DMS153 treated with DMSO at 0.1 percent for 48 hours (cell line): ENCODE measurements at regions not wholly inside any gene's neighbourhood (a gene's known extent, or its start where the extent isn't known, plus 50 kb on each side); places are given as distances from the start of the nearest gene placed in this dataset.
A peak's percentile ranks its signal among the peaks of the same experiment; 100 is the strongest.
"Not testable (repeated sequence)": the region's sequence is repeated elsewhere in the genome, so short reads cannot be mapped to it uniquely, and the experiment has no call there.

Source experiments
- DNase-seq: peaks from one replicate; lab custom pipeline; 2025; ENCODE audit not compliant: unreplicated experiment; lab: John Stamatoyannopoulos, UW

DNA sequence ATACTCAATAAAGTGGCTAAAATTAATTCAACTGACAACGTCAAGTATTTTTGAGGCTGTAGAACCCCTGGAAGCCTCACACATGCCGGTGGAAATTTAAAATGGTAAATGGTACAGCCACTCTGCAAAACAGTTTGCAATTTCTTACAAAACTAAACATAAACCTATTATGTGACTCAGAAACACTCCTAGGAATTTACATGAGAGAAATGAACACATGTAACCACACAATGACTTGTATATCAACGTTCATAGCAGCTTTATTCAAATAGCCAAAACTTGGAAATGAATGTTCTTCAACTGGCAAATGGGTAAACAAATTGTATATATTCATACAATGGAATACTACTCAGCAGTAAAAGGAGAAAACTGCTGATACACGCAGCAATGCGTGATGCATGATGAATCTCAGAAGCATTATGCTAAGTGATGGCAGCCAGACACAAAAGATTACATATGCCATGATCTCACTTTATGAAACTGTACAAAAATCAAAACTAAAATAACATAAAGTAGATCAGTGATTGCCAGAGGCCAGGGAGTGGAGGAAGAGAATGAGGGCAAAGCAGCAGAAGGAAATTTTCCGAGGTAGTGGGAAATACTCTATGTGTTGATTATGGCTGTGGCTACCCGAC lies 112.5 kb downstream of the FAM50B start:
- no peak for DNase-seq

DNA sequence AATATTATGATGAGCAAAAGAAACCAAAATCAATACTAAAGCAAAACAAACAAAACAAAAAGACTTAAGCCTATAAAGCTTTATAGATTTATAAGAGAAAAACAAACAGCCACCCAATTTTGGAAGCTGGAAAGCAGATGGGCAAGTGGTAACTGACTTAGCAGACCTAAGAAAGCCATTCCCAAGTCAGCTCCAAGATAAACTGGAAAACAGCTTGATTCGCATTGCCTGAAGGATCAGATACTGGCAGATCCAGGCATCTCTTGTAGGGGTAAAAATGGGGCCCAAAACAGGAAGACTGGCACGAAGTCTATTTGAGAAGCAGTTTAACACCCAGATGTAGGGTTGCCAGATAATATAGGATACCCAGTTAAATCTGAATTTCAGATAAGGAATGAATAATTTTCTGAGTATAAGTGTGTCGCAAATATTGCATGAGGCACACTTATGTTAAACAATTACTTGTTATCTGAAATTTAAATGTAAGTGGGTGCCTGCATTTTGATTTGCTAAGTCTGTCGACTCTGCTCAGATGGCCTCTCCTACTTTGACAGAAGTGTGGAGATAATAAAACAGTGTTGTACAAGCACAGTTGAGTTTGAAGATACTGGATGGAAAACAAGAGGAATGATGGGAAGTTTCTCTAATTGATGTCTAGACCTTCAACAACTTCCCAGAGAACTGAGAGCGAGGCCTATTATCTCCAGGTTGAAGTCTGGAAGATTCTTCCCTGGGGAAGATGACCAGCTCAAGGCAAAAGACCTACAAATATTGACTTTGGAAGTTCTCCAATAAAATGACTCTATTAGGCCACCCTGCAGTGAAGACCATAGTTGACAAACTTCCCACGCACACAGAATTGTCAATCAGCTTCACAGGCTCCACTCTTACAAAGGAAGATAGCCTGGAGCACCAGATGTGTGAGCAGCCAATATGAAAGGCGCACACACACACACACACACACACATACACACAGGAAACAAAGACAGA lies 113.4 kb downstream of the FAM50B start:
- peak; percentile 12 for DNase-seq

DNA sequence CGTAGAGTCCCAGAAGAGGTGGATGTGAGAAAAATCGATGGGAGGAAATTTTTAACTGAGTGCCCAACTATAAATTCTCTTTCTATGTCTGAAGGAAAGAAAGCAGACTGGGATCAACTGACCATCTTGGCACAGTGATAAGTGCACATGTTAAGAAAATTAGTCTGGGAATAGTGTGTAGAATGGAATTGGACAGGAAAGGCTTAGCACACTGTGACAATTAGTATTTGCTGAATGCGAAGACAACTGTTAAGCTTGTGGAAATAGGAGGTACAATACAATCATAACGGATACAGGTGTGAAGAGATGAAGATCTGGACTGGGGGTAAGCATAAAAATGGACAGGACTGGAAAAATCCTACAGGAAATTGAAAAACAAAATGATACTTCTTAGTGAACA lies 114.3 kb downstream of the FAM50B start:
- DNase-seq, result no peak

DNA sequence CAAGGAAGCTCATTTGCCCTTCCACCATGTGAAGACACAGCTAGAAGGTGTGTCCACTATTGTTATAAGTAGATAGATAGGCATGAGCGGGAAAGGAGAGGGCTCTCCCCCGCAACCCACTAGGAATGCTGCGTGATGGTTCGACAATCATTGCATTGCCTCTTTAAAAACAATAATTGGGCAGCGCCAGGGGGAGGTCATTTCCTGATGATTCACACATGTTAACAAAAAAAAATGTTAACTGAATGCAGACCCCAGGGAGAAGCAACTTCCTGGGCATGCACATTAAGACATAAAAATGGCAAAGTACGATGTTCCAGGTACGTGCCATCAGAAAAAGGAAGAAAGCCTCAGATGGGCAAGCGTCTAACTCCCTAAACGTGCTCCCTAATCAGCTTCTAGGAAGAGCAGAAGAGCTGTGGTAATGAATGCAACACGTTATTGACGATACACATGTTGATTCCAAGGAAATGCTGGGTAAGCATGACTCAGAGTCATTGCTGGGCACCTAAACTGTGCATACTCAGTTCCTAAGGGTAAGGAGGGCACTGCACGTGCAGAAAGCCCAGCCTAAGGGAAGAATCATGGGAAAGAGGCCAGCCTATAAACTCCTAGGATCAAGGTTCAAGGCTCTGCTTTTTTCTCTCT lies 113.7 kb downstream of the FAM217A start:
- no peak for DNase-seq

DNA sequence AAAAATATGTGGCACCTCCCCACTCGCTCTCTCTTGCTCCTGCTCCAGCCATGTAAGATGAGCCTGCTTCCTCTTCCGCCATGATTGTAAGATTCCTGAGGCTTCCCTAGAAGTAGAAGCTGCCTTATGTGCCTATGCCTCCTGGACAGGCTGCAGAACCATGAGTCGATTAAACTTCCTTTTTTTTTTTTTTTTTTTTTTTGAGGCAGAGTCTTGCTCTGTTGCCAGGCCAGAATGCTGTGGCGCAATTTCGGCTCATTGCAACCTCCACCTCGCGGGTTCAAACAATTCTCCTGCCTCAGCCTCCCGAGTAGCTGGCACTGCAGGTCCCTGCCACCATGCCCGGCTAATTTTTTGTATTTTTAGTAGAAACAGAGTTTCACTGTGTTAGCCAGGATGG lies 112.5 kb downstream of the FAM217A start:
- no peak for DNase-seq

DNA sequence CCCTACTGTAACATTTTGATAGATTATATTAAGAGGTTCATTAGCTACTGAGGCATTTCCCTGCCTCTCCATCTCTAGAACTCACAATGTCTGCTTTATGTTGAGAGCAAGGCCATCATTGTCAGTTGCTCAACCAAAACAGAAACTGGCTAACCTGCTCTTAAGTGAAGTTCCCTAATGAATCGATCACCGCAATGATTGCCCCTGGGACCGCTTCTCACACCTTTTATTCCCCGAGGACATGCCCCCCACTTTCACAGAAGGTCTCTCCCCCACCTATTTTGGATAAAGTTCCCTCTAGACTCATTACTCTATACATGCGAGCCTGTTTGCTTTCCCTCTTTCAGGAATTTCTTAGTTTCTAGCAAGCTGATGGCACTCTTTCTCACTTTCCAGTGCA lies 108.8 kb downstream of the FAM217A start:
- no peak for DNase-seq

DNA sequence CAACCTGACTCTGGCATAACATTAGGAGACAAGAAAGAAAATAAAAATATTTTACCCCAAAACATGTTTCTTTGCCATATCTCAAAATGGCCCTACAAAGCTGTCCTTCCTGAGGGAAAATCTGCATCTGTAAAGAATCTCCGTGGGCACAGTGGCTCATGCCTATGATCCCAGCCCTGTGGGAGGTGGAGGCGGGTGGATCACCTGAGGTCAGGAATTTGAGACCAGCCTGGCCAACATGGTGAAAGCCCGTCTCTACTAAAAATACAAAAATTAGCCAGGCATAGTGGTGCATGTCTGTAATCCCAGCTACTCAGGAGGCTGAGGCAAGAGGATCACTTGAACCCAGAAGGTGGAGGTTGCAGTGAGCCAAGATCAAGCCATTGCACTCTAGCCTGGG lies 105.8 kb downstream of the FAM217A start:
- not testable (repeated sequence) for DNase-seq

DNA sequence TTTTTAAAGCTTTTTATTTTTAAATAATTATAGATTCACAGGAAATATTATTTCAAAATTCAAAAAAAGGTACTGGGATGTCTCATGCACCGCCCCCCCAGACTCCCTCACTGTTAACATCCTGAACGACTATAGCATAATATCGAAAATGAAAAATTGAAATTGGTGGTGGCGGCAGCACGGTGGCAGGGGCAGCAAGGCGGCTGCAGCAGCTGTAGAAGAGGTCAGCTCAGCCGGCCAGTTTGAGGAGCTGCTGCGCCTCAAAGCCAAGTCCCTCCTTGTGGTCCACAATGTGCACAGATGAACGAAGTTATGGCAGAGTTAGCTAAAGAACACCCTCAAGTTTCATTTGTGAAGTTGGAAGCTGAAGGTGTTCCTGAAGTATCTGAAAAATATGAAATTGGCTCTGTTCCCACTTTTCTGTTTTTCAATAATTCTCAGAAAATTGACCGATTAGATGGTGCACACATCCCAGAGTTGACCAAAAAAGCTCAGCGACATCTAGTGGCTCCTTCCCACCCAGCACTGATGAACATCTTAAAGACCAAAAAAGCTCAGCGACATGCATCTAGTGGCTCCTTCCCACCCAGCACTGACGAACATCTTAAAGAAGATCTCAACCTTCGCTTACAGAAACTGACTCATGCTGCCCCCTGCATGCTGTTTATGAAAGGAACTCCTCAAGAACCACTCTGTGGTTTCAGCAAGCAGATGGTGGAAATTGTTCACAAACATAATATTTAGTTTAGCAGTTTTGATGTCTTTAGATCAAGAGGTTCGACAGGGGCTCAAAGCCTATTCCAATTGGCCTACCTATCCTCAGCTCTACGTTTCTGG lies 100.8 kb downstream of the FAM217A start:
- DNase-seq, result no peak

DNA sequence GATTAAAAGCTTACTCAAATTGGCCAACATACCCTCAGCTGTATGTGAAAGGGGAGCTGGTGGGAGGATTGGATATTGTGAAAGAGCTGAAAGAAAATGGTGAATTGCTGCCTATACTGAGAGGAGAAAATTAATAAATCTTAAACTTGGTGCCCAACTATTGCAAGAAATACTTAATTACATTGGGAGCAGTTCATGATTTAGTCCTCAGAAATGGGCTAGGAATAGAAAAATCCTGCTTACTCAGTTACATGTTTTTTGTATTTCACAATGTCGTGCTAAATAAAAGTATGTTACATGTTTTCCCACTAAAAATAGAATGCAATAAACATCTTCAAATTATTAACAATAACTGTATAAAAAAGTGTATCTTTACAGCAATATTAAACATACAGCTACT lies 100.0 kb downstream of the FAM217A start:
- DNase-seq, result not testable (repeated sequence)

DNA sequence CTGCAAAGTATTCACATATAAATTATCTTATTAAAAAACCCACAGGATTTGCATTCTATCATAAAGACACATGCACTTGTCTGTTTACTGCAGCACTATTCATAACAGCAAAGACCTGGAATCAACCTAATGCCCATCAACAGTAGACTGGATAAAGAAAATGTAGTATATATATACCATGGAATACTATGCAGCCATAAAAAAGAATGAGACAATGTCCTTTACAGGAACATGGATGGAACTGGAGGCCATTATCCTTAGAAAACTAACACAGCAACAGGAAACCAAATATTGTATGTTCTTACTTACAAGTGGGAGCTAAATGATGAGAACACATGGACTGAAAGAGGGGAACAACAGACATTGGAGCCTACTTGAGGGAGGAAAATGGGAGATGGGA lies 97.0 kb downstream of the FAM217A start:
- no peak for DNase-seq

DNA sequence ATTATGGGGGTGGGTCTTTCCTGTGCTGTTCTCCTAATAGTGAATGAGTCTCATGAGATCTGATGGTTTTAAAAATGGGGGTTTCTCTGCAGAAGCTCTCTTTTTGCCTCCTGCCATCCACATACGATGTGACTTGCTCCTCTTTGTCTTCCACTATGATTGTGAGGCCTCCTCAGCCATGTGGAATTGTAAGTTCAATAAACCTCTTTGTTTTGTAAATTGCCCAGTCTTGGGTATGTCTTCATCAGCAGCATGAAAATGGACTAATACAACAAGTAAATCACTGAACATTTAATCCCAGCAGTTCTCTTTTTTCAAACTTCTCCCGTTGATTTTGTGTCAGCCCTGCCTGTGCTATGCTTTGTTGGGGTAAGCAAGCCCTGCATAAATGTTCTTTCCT lies 95.2 kb downstream of the FAM217A start:
- DNase-seq, result no peak

DNA sequence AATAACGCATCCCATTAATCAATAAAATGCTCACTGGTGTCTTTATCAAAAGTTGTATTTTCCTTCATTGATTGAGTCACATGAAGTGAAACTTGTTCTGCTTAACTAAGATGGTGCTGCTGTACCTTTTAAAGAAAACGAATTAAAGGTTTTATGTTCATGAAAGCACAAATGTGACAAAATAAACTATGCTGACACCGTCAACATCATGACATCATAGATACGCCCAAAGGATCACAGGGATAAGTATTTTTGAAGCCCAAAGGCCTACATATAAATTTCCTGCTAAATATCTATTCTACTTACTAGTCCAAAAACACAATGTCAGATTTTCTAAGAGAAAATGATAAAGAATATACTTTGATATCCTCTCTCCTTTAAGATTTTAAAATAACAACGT lies 94.4 kb downstream of the FAM217A start:
- DNase-seq, result no peak

DNA sequence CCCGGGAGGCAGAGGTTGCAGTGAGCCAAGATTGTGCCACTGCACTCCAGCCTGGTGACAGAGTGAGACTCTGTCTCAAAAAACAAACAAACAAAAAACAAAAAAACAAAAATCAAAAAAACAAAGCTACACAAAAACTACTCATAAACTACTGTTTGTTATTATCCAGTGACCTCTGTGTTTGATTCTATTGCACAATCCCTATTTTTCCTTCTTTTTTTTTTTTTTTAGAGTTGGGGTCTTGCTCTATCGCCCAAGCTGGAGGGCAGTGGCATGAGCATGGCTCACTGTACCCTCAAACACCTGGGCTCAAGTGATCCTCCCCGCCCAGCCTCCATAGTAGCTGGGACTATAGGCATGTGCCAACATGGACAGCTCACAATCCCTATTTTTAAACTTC lies 92.7 kb downstream of the FAM217A start:
- DNase-seq, result no peak

DNA sequence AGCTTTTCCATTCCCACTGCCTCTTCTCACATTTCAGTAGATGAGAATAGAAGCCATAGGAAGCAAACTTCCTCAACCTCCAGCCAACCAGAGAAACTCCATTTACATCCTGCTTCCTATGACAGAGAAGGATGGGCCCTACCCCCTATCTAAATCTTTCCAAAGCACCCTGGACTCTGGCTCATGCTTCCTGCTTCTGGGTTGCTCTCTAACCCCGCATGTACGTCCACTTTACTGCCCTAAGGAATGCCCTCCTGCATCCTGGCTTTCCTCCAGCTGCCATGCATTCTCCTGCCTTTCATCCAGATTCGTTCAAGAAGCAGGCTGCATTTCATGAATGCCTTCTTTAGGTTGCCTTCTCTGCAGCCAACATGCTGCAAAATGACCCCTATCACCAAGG lies 91.9 kb downstream of the FAM217A start:
- DNase-seq, result peak; percentile 1

DNA sequence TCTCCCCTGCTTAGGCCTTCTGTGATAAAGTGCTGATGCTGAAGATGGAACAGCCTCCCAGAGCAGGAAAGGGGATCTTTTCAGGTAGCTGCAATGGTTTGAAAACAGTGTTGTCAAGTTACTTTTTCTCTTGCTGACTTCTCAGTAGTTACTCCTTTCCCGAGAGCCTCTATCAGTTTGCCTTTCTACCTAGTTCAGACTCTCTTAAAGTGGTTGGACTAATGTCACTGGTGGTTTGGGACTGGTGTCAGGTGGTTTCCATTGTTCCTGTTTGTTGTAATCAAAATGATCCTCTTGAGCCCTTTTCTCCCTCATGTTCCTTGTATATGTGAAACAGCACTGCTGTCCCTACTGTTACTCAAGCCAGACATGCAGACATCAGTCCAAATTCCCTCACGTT lies 91.4 kb downstream of the FAM217A start:
- no peak for DNase-seq

DNA sequence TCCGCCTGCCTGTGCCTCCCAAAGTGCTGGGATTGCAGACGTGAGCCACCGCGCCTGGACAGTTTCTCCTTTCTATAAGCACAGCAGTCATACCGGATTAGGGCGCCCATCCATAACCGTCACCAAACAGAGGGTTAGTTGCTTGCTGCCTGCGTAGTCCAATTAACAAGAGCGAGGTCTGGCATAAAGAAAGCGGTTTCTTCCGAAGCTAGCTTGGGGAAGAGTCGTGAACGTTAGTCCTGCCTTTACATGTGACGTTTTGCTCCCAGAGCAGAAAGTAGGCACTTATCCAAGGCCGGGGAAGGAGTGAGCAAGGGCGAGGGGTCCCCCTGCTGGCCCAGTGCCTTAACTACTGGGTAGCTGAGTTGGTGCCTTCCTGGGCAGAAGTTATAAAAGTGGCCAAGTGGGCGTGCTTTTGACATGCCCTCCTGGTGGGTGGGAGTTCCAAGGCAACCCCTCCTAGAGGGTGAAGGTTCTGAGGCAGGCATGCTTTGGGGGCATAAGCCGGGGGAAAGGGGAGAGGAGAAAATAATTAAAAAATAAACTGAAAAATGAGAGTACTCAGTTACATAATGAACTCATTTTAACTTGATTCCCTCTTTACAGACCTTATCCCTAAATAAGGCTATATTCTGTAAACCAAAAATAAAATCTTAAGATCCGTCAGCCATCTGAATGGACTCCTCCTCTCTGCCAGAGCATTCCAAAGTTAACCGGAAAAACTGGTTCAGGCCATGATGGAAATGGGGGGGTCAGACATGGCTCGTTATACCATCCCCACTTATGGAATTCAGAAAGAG lies 88.0 kb downstream of the FAM217A start:
- peak; percentile 6 for DNase-seq

DNA sequence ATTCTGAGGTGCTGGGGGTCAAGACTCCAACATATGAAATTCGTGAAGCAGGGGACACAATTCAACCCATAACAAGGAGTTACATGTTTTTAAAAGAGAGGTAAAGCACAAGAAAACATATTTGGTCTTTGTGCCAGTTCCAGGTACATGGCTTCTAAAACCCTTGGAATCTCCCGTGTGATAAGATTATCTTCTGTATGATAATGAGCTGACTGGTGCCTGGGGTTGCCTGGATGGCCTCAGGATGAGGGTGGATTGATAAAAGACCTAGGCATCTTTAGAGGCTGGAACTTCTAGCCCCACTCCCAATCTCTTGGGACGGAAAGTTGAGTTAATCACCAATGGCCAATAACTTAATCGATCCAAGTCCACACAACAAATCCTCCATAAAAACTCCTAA lies 87.0 kb downstream of the FAM217A start:
- DNase-seq, result no peak

DNA sequence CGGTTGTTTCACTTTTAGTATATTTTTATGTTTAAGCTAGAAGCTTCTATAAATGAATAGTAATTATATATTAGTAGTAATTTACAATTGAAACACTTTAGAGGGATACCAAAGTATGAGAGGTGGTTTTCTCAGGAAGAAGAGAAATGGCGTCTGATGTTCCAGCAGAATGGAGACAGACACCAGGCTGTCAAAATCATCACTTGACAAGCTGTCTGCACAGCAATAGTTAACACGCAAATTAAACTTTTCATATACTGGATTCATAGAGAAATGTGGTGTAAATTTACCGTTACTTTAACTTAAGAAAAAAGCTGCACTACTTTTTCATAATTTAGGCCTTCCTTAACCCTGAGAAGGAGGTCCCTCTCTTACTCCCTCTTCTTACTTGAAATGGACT lies 82.6 kb downstream of the FAM217A start:
- DNase-seq, result no peak

DNA sequence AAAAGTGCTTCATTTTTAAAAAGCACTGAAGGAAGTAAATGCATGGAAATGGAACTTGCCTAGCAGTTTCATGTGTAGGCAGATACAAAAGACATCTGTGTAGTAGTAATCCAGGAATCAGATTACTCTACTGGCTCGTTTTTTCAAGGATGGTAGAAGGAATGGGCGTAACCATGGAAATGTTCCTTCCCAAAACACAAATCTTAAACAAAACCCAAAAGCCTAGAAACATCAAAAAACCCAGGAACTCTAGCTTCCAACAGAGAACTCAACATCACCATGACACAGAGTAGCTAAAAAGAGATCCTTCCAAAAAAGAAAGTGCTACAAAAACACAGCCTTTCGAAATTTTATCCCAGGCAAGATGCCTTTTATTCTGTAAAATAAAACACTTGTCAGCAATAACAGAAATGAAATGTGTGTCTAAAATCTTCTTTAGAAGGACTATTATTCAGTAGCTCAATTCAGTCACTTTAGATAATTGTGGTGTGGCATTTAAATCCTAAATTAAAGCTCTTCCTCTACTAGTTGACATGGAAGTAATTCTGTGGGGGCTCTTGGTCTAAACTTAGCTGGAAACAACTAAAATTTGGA lies 81.7 kb downstream of the FAM217A start:
- DNase-seq, result no peak
